Thoracic aorta (tissue), 2 donors: ENCODE measurements at regions not wholly inside any gene's neighbourhood (a gene's known extent, or its start where the extent isn't known, plus 50 kb on each side); places are given as distances from the start of the nearest gene placed in this dataset.

Source experiments
- ATAC-seq: fragments of 150-250 bp; one replicate; pipeline ENCODE4 v1.8.0; 2017; ENCODE audit warnings: low read depth; ENCODE audit not compliant: insufficient number of reproducible peaks, low FRiP score
- DNase-seq: peaks from one replicate; pipeline ENCODE4 v3.0.0-alpha.2; 2020; ENCODE audit warnings: low spot score
- H3K27ac ChIP-seq, 2 donors: fragments of 200-600 bp; sonication (generic); 1 replicate in 1 of 2; 2 replicates in 1 of 2; pipeline ENCODE4 v1.5.1; 2016; ENCODE audit warnings: mild to moderate bottlenecking in 2 of 2, moderate library complexity in 2 of 2
- H3K27me3 ChIP-seq: fragments of 200-600 bp; sonication (generic); replicated peaks from 2 replicates; pipeline ENCODE4 v1.6.0; 2016; ENCODE audit warnings: mild to moderate bottlenecking; ENCODE audit not compliant: insufficient read depth
- H3K36me3 ChIP-seq: fragments of 200-600 bp; sonication (generic); one replicate; pipeline ENCODE4 v1.5.1; 2016
- H3K4me1 ChIP-seq, 2 donors: fragments of 200-600 bp; sonication (generic); 1 replicate in 1 of 2; 2 replicates in 1 of 2; pipeline versions ENCODE4 v1.5.1 to v1.6.0; 2016; ENCODE audit warnings: low read depth in 2 of 2, mild to moderate bottlenecking in 1 of 2; ENCODE audit not compliant: control insufficient read depth in 1 of 2
- H3K4me3 ChIP-seq: fragments of 200-600 bp; sonication (generic); 2 replicates; pipeline ENCODE4 v1.5.1; 2016; ENCODE audit warnings: mild to moderate bottlenecking
- H3K9me3 ChIP-seq: fragments of 200-600 bp; sonication (generic); 2 replicates; pipeline ENCODE4 v1.5.1; 2016
- TF ChIP-seq, protein P1 (sequence below): fragments of 200-600 bp; sonication (generic); IDR thresholded peaks from one replicate; pipeline ENCODE4 v1.5.1; 2019; ENCODE audit warnings: antibody characterized with exemption

DNA sequence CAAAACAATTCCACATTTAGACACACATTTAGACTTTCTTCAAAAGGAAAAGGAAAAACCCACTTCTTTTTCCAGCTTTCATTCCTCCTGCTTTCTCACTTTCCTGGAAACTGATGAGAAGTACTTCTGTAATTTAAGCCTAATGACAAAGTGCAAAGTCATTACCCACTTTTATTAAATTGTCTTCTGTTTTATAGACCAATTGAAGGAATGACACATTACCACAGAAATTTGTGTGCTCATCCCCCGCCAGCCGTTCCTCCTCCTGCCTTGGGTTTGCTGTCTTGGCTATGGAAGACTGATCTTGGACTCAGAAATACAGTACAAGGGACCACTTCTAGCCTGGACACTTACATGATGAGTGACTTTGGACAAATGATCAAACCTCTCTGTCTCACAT, 717.8 kb downstream of the SORCS3 start:
- Histone ChIP-seq H3K4me3 (no peak overlapping the region), H3K27me3 (no peaks in the 10 kb centered on the region), H3K36me3 (no peaks in the 10 kb centered on the region), H3K9me3 (no peaks in the 10 kb centered on the region), H3K4me1 (no peaks in the 10 kb centered on the region), H3K27ac (no peak overlapping the region)
- DNase-seq (no peak), ATAC-seq (no peak)
- TF ChIP-seq, protein P1, sequence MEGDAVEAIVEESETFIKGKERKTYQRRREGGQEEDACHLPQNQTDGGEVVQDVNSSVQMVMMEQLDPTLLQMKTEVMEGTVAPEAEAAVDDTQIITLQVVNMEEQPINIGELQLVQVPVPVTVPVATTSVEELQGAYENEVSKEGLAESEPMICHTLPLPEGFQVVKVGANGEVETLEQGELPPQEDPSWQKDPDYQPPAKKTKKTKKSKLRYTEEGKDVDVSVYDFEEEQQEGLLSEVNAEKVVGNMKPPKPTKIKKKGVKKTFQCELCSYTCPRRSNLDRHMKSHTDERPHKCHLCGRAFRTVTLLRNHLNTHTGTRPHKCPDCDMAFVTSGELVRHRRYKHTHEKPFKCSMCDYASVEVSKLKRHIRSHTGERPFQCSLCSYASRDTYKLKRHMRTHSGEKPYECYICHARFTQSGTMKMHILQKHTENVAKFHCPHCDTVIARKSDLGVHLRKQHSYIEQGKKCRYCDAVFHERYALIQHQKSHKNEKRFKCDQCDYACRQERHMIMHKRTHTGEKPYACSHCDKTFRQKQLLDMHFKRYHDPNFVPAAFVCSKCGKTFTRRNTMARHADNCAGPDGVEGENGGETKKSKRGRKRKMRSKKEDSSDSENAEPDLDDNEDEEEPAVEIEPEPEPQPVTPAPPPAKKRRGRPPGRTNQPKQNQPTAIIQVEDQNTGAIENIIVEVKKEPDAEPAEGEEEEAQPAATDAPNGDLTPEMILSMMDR = no peak

DNA sequence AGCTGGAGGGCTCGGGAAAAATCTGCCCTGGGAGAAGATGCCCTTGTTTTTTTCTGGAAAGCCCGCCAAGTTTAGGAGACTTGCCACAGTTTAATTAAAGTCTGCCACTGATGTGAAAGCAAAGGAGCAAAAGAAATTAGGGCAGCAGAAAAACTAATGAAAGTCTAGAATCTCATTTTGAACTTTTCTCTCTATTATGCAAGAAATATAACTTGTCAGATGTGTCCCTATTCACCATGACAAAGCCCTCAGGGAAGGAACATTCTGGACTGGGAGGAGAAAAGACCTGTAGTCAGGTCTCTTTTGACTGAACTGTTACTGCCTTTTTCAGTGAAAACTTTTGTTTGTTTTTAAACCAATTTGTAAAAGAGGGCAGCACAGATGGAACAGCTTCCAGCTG, 715.5 kb downstream of the SORCS3 start:
- Histone ChIP-seq H3K4me1 (no peaks in the 10 kb centered on the region), H3K27me3 (no peaks in the 10 kb centered on the region), H3K4me3 (no peak overlapping the region), H3K27ac (no peak overlapping the region), H3K36me3 (no peaks in the 10 kb centered on the region), H3K9me3 (no peaks in the 10 kb centered on the region)
- DNase-seq (no peak), ATAC-seq (no peak)
- TF ChIP-seq, protein P1 = no peak

DNA sequence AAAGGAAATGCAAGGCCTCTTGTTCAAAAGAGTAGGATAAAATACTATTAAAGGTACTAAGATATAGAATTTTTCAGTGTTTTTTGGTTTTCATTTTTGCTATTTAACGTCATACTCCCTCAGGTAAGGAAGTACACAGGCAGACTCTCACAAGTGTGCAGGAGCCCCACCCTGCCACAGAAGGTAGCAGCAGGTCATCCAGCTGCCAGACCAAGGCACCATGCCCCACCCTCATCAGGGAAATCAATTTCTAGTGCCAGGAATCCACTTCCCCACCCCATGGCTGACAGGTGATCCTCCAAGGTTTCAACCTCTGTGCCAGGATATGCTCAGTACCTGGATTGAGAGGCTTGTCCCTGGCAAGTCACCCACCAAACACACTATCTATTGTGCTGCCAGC, 712.9 kb downstream of the SORCS3 start:
- Histone ChIP-seq H3K4me1 (no peaks in the 10 kb centered on the region), H3K27ac (no peak overlapping the region), H3K9me3 (no peaks in the 10 kb centered on the region), H3K36me3 (no peaks in the 10 kb centered on the region), H3K4me3 (no peak overlapping the region), H3K27me3 (no peaks in the 10 kb centered on the region)
- ATAC-seq = no peak
- DNase-seq = no peak
- TF ChIP-seq, protein P1 = no peak

DNA sequence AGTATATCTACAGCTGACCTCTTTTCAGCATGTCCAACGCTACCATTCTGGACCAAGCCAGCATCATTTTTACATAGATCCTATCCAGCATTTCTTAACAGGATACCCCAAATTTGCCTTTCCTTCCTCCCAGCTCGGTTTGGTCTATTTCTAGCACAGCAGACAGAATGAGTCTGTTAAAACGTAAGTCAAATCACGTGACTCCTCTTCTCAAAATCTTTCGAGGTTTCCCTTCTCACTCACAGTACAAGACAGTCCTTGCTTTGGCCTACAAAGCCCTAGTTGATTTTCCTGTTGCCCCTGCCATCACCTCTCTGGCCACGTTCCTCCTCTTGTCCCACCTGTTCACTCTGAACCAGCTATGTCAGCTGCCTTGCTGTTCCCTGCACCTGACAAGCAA, 711.7 kb downstream of the SORCS3 start:
- Histone ChIP-seq H3K36me3 (no peaks in the 10 kb centered on the region), H3K27ac (no peak overlapping the region), H3K27me3 (no peaks in the 10 kb centered on the region), H3K4me1 (no peaks in the 10 kb centered on the region), H3K9me3 (no peaks in the 10 kb centered on the region), H3K4me3 (no peak overlapping the region)
- TF ChIP-seq, protein P1 = no peak
- ATAC-seq (no peak), DNase-seq (no peak)

DNA sequence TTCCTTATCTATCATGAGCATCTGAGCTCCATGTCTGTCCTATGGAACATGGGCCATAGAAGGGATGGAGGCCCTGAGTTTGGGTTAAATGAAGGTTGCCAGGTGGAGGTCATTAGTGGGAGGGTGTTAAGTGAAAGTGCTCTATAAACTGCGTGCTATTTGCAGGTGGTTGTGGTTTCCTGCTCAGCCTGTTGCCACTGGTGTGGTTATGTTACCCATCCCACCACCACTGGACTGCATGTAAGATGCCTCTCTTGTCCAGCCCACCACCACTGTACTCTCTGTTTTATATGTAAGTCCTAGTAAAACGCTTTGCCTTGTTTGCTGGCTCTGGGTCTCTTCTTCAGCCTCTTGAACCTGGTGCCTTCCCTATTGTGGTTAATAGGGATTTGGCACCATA, 711.2 kb downstream of the SORCS3 start:
- H3K27me3 ChIP-seq = no peaks in the 10 kb centered on the region
- no peaks in the 10 kb centered on the region for H3K4me1 ChIP-seq
- H3K9me3 ChIP-seq = no peaks in the 10 kb centered on the region
- TF ChIP-seq, protein P1 = no peak
- H3K36me3 ChIP-seq = no peaks in the 10 kb centered on the region
- ATAC-seq (no peak), DNase-seq (no peak)
- no peak overlapping the region for H3K27ac ChIP-seq
- H3K4me3 ChIP-seq = no peak overlapping the region
